ENCODE measurements at regions not wholly inside any gene's neighbourhood (a gene's known extent, or its start where the extent isn't known, plus 50 kb on each side); places are given as distances from the start of the nearest gene placed in this dataset.
A peak's percentile ranks its signal among the peaks of the same experiment; 100 is the strongest.

DNA sequence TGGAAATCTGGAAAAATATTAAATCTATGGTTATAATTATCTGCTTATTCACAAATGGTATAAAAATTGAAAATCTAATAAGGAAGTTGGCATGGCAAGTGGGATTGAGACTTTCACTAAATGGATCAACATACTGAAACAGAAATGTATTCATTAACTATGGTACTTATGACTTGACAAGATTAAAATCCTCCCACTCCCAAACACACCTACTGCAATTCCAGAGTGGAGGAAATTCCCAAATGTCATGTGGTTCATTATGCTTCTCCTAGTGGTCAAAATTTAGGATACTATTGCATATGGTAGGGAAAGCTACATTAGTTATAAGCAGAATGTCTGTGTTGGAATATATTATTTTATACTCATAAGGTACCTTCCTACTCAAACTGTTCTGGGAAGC lies 265.3 kb upstream of the PRICKLE1 start:
- no peak overlapping the region for H3K4me3 ChIP-seq (ENCODE audit: low read length)
- H3K4me1 ChIP-seq (ENCODE audit: control insufficient read depth, insufficient read depth, low read length) = no peaks in the 10 kb centered on the region
- no peaks in the 10 kb centered on the region for H3K9me3 ChIP-seq (ENCODE audit: control insufficient read depth, low read length)
- intact Hi-C loops (cut with DNase I) = no loop called here
- ATAC-seq (no peak), DNase-seq (no peak)
- no peaks in the 10 kb centered on the region for H3K27me3 ChIP-seq (ENCODE audit: control insufficient read depth, insufficient read depth)
- H3K27ac ChIP-seq (ENCODE audit: low read length) = no peak overlapping the region

DNA sequence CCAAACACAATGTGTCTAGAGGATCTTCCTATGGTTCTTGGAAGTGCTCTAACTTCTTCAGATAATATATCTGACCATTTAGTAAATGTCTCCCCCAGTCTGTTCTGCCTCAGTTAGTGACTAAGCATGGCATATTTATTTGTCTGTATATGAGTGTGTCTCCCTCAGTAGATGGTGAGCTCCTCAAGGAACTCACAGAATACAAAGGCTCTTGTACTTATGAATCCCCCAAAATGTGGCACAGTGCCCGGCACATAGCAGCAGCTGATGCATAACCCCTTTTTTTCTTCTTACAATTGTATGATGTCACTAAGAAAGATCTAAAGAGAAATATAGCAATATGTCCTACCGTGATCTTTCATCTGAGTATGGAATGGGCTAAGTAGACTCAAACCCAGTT lies 264.7 kb upstream of the PRICKLE1 start:
- Histone ChIP-seq H3K4me1 (ENCODE audit: control insufficient read depth, insufficient read depth, low read length) (no peaks in the 10 kb centered on the region), H3K4me3 (ENCODE audit: low read length) (no peak overlapping the region), H3K27ac (ENCODE audit: low read length) (no peak overlapping the region), H3K27me3 (ENCODE audit: control insufficient read depth, insufficient read depth) (no peaks in the 10 kb centered on the region), H3K9me3 (ENCODE audit: control insufficient read depth, low read length) (no peaks in the 10 kb centered on the region)
- ATAC-seq (no peak), DNase-seq (peak in 1 of 3 donors; percentile 23)
- intact Hi-C loops (cut with DNase I) = no loop called here
- 83% methylated on average over 2 of the region's 2 CpGs for WGBS

DNA sequence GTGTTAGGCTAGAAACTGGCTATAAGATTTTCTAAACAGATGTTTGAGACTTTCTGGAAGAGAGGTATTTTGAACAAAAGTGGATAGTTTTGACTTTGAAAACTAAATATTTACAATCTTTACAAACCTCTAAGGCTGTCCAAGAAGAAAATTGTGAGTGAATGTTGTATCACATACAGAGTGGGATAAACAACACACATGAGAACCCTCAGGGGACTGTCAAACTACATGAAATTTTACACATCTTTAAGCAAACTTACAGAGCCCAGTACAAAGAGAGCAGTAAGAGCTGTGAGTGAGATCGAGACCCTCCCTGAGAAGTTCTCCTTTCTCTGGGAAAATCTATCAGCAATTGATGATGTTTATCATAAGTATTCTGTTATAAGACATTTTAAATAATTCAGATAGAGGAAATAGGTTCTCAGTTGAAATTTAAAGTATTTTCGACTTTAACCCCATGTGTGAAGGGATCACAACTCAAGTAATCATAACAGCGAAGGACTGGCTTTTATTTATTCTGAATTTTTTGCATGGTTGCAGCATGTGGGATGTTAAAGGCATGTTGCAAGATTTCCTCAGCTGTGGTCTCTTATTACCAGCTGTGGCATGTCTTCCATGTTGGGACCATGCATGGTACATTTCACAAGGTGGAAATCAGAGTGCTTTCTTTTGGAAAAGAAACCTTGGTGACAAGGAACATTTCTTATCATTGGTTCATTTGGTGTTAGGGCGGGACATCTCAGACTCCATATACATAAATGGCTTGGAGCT lies 264.0 kb upstream of the PRICKLE1 start:
- H3K4me3 ChIP-seq (ENCODE audit: low read length) = no peak overlapping the region
- ATAC-seq (no peak), DNase-seq (no peak)
- intact Hi-C loops (cut with DNase I) = no loop called here
- WGBS = 94% methylated on average over 4 of the region's 4 CpGs
- H3K27me3 ChIP-seq (ENCODE audit: control insufficient read depth, insufficient read depth) = no peaks in the 10 kb centered on the region
- no peaks in the 10 kb centered on the region for H3K4me1 ChIP-seq (ENCODE audit: control insufficient read depth, insufficient read depth, low read length)
- no peaks in the 10 kb centered on the region for H3K9me3 ChIP-seq (ENCODE audit: control insufficient read depth, low read length)
- no peak overlapping the region for H3K27ac ChIP-seq (ENCODE audit: low read length)

DNA sequence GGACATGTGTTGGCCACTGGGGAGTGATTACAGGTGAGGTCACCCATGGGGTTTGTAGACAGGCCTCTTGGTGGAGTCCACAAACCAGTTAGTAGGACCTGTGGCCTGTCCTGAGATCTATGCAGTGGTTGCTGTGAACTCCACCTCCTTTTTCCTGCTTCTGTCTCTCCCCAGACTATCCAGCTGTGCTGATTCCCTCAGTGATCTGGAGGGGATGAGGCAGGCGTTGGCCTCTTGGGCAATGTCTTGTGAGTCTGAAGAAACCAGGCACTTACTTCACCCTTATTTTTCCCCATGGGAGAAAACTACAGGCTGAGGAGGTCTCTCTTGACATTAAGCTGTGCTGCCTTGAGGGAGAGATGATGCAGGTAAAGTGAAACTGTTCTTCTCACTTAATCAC lies 257.2 kb upstream of the PRICKLE1 start:
- Histone ChIP-seq H3K9me3 (ENCODE audit: control insufficient read depth, low read length) (no peaks in the 10 kb centered on the region), H3K27me3 (ENCODE audit: control insufficient read depth, insufficient read depth) (no peaks in the 10 kb centered on the region), H3K27ac (ENCODE audit: low read length) (no peak overlapping the region), H3K4me3 (ENCODE audit: low read length) (no peak overlapping the region), H3K4me1 (ENCODE audit: control insufficient read depth, insufficient read depth, low read length) (no peaks in the 10 kb centered on the region)
- ATAC-seq (no peak), DNase-seq (no peak)
- intact Hi-C loops (cut with DNase I) = no loop called here
- WGBS = 88% methylated on average over 1 of the region's 1 CpG

DNA sequence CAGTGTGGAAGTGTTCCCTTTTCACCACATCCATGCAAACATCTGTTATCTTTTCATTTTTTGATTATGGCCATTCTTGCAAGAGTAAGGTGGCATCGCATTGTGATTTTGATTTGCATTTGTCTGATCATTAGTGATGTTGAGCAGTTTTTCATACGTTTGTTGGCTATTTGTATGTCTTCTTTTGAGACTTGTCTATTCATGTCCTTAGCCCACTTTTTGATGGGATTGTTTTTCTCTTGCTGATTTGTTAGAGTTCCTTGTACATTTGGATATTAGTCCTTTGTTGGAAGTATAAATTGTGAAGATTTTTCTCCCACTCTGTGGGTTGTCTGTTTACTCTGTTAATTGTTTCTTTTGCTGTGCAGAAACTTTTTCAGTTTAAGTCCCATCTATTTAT lies 244.5 kb upstream of the PRICKLE1 start:
- no peak overlapping the region for H3K4me3 ChIP-seq (ENCODE audit: low read length)
- no peak overlapping the region for H3K27ac ChIP-seq (ENCODE audit: low read length)
- ATAC-seq = no peak
- H3K27me3 ChIP-seq (ENCODE audit: control insufficient read depth, insufficient read depth) = no peaks in the 10 kb centered on the region
- 94% methylated on average over 2 of the region's 2 CpGs for WGBS
- intact Hi-C loops (cut with DNase I) = no loop called here
- no peak for DNase-seq
- H3K4me1 ChIP-seq (ENCODE audit: control insufficient read depth, insufficient read depth, low read length) = no peaks in the 10 kb centered on the region
- no peaks in the 10 kb centered on the region for H3K9me3 ChIP-seq (ENCODE audit: control insufficient read depth, low read length)

DNA sequence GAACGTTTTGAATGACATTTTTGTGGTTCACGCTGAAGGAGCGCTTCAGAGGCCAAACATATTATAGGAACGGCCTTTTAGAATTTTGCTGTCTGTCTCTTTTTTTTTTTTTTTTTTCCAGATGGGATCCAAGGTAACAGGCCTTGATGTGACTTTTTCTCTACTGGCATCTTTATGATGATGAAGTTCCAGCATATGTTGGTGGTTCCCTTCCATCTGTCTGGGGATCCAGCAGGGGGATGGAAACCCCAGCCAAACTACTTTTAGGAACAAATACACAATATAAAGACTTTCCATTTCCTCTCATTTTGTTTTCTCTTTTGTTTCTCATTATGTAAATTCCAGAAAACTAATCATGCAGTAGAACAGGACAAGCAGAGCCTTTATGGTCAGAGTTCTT lies 239.3 kb upstream of the PRICKLE1 start:
- Histone ChIP-seq H3K9me3 (ENCODE audit: control insufficient read depth, low read length) (no peaks in the 10 kb centered on the region), H3K4me3 (ENCODE audit: low read length) (no peak overlapping the region), H3K4me1 (ENCODE audit: control insufficient read depth, insufficient read depth, low read length) (no peaks in the 10 kb centered on the region), H3K27ac (ENCODE audit: low read length) (no peak overlapping the region), H3K27me3 (ENCODE audit: control insufficient read depth, insufficient read depth) (no peaks in the 10 kb centered on the region)
- no peak for ATAC-seq
- WGBS = 90% methylated on average over 4 of the region's 4 CpGs
- intact Hi-C loops (cut with DNase I) = no loop called here
- DNase-seq = no peak

DNA sequence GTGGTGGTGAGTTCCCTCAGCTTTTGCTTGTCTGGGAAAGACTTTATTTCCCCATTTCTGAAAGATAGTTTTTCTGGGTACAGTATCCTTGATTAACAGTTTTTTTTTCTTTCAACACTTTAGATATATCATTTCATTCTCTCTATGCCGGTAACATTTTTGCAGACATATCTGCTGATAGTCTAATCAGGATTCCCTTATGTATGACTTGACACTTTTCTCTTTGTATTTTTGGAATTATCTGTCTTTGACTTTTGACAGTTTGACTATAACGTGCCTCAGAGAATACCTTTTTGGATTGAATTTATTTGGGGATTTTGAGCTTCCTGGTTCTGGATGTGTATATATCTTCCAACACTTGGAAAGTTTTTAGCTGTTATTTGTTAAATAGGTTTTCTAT lies 234.8 kb upstream of the PRICKLE1 start:
- H3K9me3 ChIP-seq (ENCODE audit: control insufficient read depth, low read length) = no peaks in the 10 kb centered on the region
- no peak overlapping the region for H3K27ac ChIP-seq (ENCODE audit: low read length)
- H3K27me3 ChIP-seq (ENCODE audit: control insufficient read depth, insufficient read depth) = no peaks in the 10 kb centered on the region
- intact Hi-C loops (cut with DNase I) = no loop called here
- H3K4me1 ChIP-seq (ENCODE audit: control insufficient read depth, insufficient read depth, low read length) = no peaks in the 10 kb centered on the region
- no peak overlapping the region for H3K4me3 ChIP-seq (ENCODE audit: low read length)
- 81% methylated on average over 2 of the region's 2 CpGs for WGBS
- DNase-seq (no peak), ATAC-seq (no peak)

DNA sequence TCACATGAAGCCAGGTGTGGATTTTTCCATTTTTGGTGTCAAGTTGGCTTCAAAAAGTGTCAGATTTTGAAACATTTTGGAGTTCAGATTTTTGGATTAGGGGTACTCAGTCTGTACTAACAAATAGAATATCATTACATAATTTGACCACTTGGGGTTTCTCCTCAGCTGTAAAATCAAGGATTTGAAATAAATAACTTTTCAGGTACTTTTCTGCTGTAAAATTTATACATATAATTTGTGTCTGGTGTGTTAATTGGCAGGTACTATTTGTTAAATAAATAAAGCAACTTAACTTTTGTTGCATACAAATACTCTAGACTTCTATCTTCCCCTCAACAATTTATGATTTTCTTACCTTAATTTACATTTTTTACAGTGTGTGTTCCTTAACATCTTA lies 234.1 kb upstream of the PRICKLE1 start:
- Histone ChIP-seq H3K4me3 (ENCODE audit: low read length) (no peak overlapping the region), H3K27ac (ENCODE audit: low read length) (no peak overlapping the region), H3K4me1 (ENCODE audit: control insufficient read depth, insufficient read depth, low read length) (no peaks in the 10 kb centered on the region), H3K27me3 (ENCODE audit: control insufficient read depth, insufficient read depth) (no peaks in the 10 kb centered on the region), H3K9me3 (ENCODE audit: control insufficient read depth, low read length) (no peaks in the 10 kb centered on the region)
- intact Hi-C loops (cut with DNase I) = no loop called here
- ATAC-seq (no peak), DNase-seq (no peak)

DNA sequence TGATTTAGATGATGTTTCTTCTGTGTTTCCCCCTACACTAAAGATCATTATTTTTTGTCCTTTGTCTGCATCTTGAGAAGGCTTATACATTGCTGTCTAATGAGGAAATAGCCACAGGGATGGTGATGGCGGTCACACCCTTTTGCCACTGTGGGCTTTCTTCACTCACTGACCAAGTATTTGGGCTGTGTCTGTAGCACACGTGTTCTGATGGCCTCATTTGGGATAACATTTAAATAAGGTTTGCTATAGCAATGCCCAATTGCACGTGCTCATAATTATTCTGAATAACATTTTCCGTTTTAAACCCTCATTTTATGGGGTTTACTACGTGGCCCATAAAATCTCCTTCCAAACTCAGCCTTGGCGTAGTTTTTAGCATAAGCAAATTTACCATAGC lies 230.3 kb upstream of the PRICKLE1 start:
- H3K4me3 ChIP-seq (ENCODE audit: low read length) = no peak overlapping the region
- DNase-seq (no peak), ATAC-seq (no peak)
- H3K9me3 ChIP-seq (ENCODE audit: control insufficient read depth, low read length) = no peaks in the 10 kb centered on the region
- no peaks in the 10 kb centered on the region for H3K4me1 ChIP-seq (ENCODE audit: control insufficient read depth, insufficient read depth, low read length)
- 72% methylated on average over 6 of the region's 6 CpGs for WGBS
- H3K27me3 ChIP-seq (ENCODE audit: control insufficient read depth, insufficient read depth) = no peaks in the 10 kb centered on the region
- intact Hi-C loops (cut with DNase I) = no loop called here
- no peak overlapping the region for H3K27ac ChIP-seq (ENCODE audit: low read length)

DNA sequence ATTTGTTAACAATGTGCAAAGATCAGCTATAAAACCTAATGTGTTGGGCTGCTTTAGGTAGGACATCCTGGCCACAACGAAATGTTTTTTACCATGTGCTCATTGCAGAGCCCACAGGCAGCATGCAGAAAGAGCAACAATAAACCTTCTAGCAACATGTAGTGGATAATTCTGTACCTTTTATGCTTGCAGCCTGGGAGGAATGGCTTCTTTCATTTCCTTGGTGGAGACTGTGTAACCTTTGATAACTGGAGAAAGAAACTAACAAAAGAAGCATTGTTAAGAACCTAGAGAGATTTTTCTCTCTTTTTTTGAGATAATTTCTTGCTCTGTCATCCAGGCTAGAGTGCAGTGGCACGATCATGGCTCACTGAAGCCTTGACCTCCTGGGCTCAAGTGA lies 225.5 kb upstream of the PRICKLE1 start:
- Histone ChIP-seq H3K27ac (ENCODE audit: low read length) (no peak overlapping the region), H3K27me3 (ENCODE audit: control insufficient read depth, insufficient read depth) (no peaks in the 10 kb centered on the region), H3K4me3 (ENCODE audit: low read length) (no peak overlapping the region), H3K4me1 (ENCODE audit: control insufficient read depth, insufficient read depth, low read length) (no peaks in the 10 kb centered on the region), H3K9me3 (ENCODE audit: control insufficient read depth, low read length) (no peaks in the 10 kb centered on the region)
- intact Hi-C loops (cut with DNase I) = no loop called here
- no peak for ATAC-seq
- 72% methylated on average over 2 of the region's 2 CpGs for WGBS
- DNase-seq = no peak

DNA sequence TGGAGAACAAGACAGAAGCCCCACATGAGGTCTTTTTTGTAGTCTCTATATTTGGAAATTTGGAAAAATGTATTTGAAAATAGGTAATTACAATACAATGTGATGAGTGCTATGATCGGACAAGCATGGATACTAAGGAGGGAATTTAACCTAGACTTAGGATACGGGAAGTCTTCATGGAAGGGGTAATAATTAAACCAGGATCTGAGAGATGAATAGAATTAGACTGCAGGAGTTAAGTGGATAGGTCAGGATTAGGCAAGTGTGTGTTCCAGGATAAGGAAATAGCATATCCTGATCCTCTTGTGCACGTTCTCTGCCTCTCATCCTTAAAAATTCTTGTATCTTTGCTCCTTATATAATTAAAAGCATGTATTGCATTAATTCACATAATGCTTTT lies 223.3 kb upstream of the PRICKLE1 start:
- 77% methylated on average over 3 of the region's 3 CpGs for WGBS
- no peak for ATAC-seq
- DNase-seq = no peak

DNA sequence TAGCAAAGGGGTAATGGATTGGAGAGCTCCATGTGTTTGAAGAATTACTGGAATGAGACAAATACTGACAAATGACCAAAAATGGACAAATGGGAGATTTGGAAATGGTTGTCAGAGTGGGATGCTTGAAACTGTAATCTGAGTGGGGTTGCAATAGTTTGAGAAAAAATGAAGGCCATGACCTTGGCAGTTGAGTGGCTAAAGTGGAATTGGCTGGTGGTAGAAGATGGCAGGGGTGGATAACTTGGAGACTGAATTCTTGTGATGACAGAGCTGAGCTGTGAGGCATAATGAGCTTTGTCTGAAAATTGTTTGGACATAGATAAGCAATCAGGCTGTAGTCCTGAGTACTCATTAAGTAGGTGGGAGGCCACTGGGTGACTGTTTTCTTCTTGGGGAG lies 222.5 kb upstream of the PRICKLE1 start:
- H3K27ac ChIP-seq (ENCODE audit: low read length) = no peak overlapping the region
- intact Hi-C loops (cut with DNase I) = no loop called here
- H3K4me1 ChIP-seq (ENCODE audit: control insufficient read depth, insufficient read depth, low read length) = no peaks in the 10 kb centered on the region
- no peak overlapping the region for H3K4me3 ChIP-seq (ENCODE audit: low read length)
- no peak for DNase-seq
- H3K27me3 ChIP-seq (ENCODE audit: control insufficient read depth, insufficient read depth) = no peaks in the 10 kb centered on the region
- H3K9me3 ChIP-seq (ENCODE audit: control insufficient read depth, low read length) = no peaks in the 10 kb centered on the region
- ATAC-seq = no peak

More for the DNA sequence above, 223.3 kb upstream of the PRICKLE1 start:
- Histone ChIP-seq H3K4me1 (ENCODE audit: control insufficient read depth, insufficient read depth, low read length) (no peaks in the 10 kb centered on the region), H3K9me3 (ENCODE audit: control insufficient read depth, low read length) (no peaks in the 10 kb centered on the region), H3K27ac (ENCODE audit: low read length) (no peak overlapping the region), H3K4me3 (ENCODE audit: low read length) (no peak overlapping the region), H3K27me3 (ENCODE audit: control insufficient read depth, insufficient read depth) (no peaks in the 10 kb centered on the region)
- intact Hi-C loops (cut with DNase I) = no loop called here
